ENCODE measurements at regions not wholly inside any gene's neighbourhood (a gene's known extent, or its start where the extent isn't known, plus 50 kb on each side); places are given as distances from the start of the nearest gene placed in this dataset.
"Not testable (repeated sequence)": the region's sequence is repeated elsewhere in the genome, so short reads cannot be mapped to it uniquely, and the experiment has no call there.

GRCh38 chrX:51215856-51216255 is 116.8 kb upstream of the NUDT10 start:
- no peak for DNase-seq (ENCODE audit: low read depth)

GRCh38 chrX:51242212-51242611 is 90.4 kb upstream of the NUDT10 start:
- no peak overlapping the region for H3K4me3 ChIP-seq (ENCODE audit: low read length)
- no peak for TF ChIP-seq CTCF (conservative IDR thresholded peaks at IDR 0.05; ENCODE audit: low read length)
- DNase-seq (ENCODE audit: low read depth), result no peak

More at GRCh38 chrX:51215856-51216255, 116.8 kb upstream of the NUDT10 start:
- no peak for TF ChIP-seq CTCF (conservative IDR thresholded peaks at IDR 0.05; ENCODE audit: low read length)
- H3K4me3 ChIP-seq (ENCODE audit: low read length), result no peak overlapping the region

GRCh38 chrX:51257490-51257889 is 75.1 kb upstream of the NUDT10 start:
- no peak for TF ChIP-seq CTCF (conservative IDR thresholded peaks at IDR 0.05; ENCODE audit: low read length)

GRCh38 chrX:51262271-51262670 is 70.4 kb upstream of the NUDT10 start:
- DNase-seq (ENCODE audit: low read depth), result not testable (repeated sequence)

More at GRCh38 chrX:51257490-51257889, 75.1 kb upstream of the NUDT10 start:
- no peak overlapping the region for H3K4me3 ChIP-seq (ENCODE audit: low read length)
- no peak for DNase-seq (ENCODE audit: low read depth)

GRCh38 chrX:51272638-51273037 is 60.0 kb upstream of the NUDT10 start:
- no peak overlapping the region for H3K4me3 ChIP-seq (ENCODE audit: low read length)
- DNase-seq (ENCODE audit: low read depth), result no peak
- TF ChIP-seq CTCF (conservative IDR thresholded peaks at IDR 0.05; ENCODE audit: low read length), result no peak

More at GRCh38 chrX:51262271-51262670, 70.4 kb upstream of the NUDT10 start:
- not testable (repeated sequence) for H3K4me3 ChIP-seq (ENCODE audit: low read length)

- no peak for DNase-seq (ENCODE audit: low read depth)
- no peak for TF ChIP-seq CTCF (conservative IDR thresholded peaks at IDR 0.05; ENCODE audit: low read length)
- no peak overlapping the region for H3K4me3 ChIP-seq (ENCODE audit: low read length)
Observed at GRCh38 chrX:51281758-51282318, 50.8 kb upstream of the NUDT10 start.
